ENCODE measurements at regions not wholly inside any gene's neighbourhood (a gene's known extent, or its start where the extent isn't known, plus 50 kb on each side); places are given as distances from the start of the nearest gene placed in this dataset.

- Histone ChIP-seq H3K27ac (ENCODE audit: insufficient read depth, low read depth, low read length, poor library complexity, severe bottlenecking) (no peak overlapping the region), H3K9me3 (ENCODE audit: control insufficient read depth, low read length) (no peaks in the 10 kb centered on the region), H3K4me3 (ENCODE audit: insufficient read depth, low read depth, low read length) (no peak overlapping the region), H3K27me3 (ENCODE audit: control insufficient read depth, insufficient read depth, low read length, poor library complexity, severe bottlenecking) (no peaks in the 10 kb centered on the region), H3K36me3 (ENCODE audit: control insufficient read depth, insufficient read depth, low read length) (no peaks in the 10 kb centered on the region), H3K4me1 (ENCODE audit: control insufficient read depth, insufficient read depth, low read length) (no peaks in the 10 kb centered on the region)
- 93 to 94% methylated on average over 4 of the region's 4 CpGs for WGBS, 2 experiments
Measured at GRCh38 chr3:61349717-61350116, 98.5 kb upstream of the FHIT start.

- 94 to 96% methylated on average over 4 to 6 of the region's 6 CpGs for WGBS, 2 experiments
- H3K4me3 ChIP-seq (ENCODE audit: insufficient read depth, low read depth, low read length): no peak overlapping the region
- H3K4me1 ChIP-seq (ENCODE audit: control insufficient read depth, insufficient read depth, low read length): no peaks in the 10 kb centered on the region
- H3K27me3 ChIP-seq (ENCODE audit: control insufficient read depth, insufficient read depth, low read length, poor library complexity, severe bottlenecking): no peaks in the 10 kb centered on the region
- H3K9me3 ChIP-seq (ENCODE audit: control insufficient read depth, low read length): no peaks in the 10 kb centered on the region
- no peaks in the 10 kb centered on the region for H3K36me3 ChIP-seq (ENCODE audit: control insufficient read depth, insufficient read depth, low read length)
- no peak overlapping the region for H3K27ac ChIP-seq (ENCODE audit: insufficient read depth, low read depth, low read length, poor library complexity, severe bottlenecking)
Measured at GRCh38 chr3:61350782-61351309, 99.6 kb upstream of the FHIT start.

- no peaks in the 10 kb centered on the region for H3K27me3 ChIP-seq (ENCODE audit: control insufficient read depth, insufficient read depth, low read length, poor library complexity, severe bottlenecking)
- no peaks in the 10 kb centered on the region for H3K4me1 ChIP-seq (ENCODE audit: control insufficient read depth, insufficient read depth, low read length)
- no peak overlapping the region for H3K4me3 ChIP-seq (ENCODE audit: insufficient read depth, low read depth, low read length)
- no peaks in the 10 kb centered on the region for H3K9me3 ChIP-seq (ENCODE audit: control insufficient read depth, low read length)
- WGBS, 2 experiments: 96 to 100% methylated on average over 1 of the region's 1 CpG
- H3K27ac ChIP-seq (ENCODE audit: insufficient read depth, low read depth, low read length, poor library complexity, severe bottlenecking): no peak overlapping the region
- H3K36me3 ChIP-seq (ENCODE audit: control insufficient read depth, insufficient read depth, low read length): no peaks in the 10 kb centered on the region
Measured at GRCh38 chr3:61352306-61352705, 101.1 kb upstream of the FHIT start.

- WGBS, 2 experiments: 73 to 80% methylated on average over 1 of the region's 1 CpG
- H3K4me1 ChIP-seq (ENCODE audit: control insufficient read depth, insufficient read depth, low read length): no peaks in the 10 kb centered on the region
- no peak overlapping the region for H3K4me3 ChIP-seq (ENCODE audit: insufficient read depth, low read depth, low read length)
- no peaks in the 10 kb centered on the region for H3K27me3 ChIP-seq (ENCODE audit: control insufficient read depth, insufficient read depth, low read length, poor library complexity, severe bottlenecking)
- H3K9me3 ChIP-seq (ENCODE audit: control insufficient read depth, low read length): no peaks in the 10 kb centered on the region
- H3K27ac ChIP-seq (ENCODE audit: insufficient read depth, low read depth, low read length, poor library complexity, severe bottlenecking): no peak overlapping the region
- no peaks in the 10 kb centered on the region for H3K36me3 ChIP-seq (ENCODE audit: control insufficient read depth, insufficient read depth, low read length)
Measured at GRCh38 chr3:61353382-61353781, 102.1 kb upstream of the FHIT start.

DNA sequence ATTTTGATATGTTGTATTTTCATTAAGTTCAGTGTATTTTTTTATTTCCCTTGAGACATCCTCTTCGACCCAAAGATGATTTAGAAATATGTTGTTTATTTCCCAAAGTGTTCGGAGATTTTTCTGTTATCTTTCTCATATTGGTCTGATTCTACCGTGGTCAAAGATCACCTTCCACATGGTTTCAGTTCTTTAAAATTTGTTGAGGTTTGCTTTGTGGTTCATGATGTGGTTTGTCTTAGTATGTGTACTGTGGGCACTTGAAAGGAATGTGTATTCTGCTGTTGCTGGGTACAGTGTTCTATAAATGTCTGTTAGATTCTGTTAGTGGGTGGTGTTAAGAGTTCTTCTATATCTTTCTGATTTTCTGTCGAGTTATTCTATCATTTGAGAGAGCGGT lies 103.4 kb upstream of the FHIT start:
- 74 to 100% methylated on average over 3 to 5 of the region's 5 CpGs for WGBS, 2 experiments
- no peaks in the 10 kb centered on the region for H3K4me1 ChIP-seq (ENCODE audit: control insufficient read depth, insufficient read depth, low read length)
- no peaks in the 10 kb centered on the region for H3K9me3 ChIP-seq (ENCODE audit: control insufficient read depth, low read length)
- H3K4me3 ChIP-seq (ENCODE audit: insufficient read depth, low read depth, low read length): no peak overlapping the region
- no peaks in the 10 kb centered on the region for H3K27me3 ChIP-seq (ENCODE audit: control insufficient read depth, insufficient read depth, low read length, poor library complexity, severe bottlenecking)
- no peaks in the 10 kb centered on the region for H3K36me3 ChIP-seq (ENCODE audit: control insufficient read depth, insufficient read depth, low read length)
- no peak overlapping the region for H3K27ac ChIP-seq (ENCODE audit: insufficient read depth, low read depth, low read length, poor library complexity, severe bottlenecking)

GRCh38 chr3:61356685-61357084 lies 105.4 kb upstream of the FHIT start:
- no peaks in the 10 kb centered on the region for H3K9me3 ChIP-seq (ENCODE audit: control insufficient read depth, low read length)
- no peaks in the 10 kb centered on the region for H3K4me1 ChIP-seq (ENCODE audit: control insufficient read depth, insufficient read depth, low read length)
- 81 to 93% methylated on average over 1 of the region's 1 CpG for WGBS, 2 experiments
- H3K36me3 ChIP-seq (ENCODE audit: control insufficient read depth, insufficient read depth, low read length): no peaks in the 10 kb centered on the region
- H3K27me3 ChIP-seq (ENCODE audit: control insufficient read depth, insufficient read depth, low read length, poor library complexity, severe bottlenecking): no peaks in the 10 kb centered on the region
- no peak overlapping the region for H3K4me3 ChIP-seq (ENCODE audit: insufficient read depth, low read depth, low read length)
- H3K27ac ChIP-seq (ENCODE audit: insufficient read depth, low read depth, low read length, poor library complexity, severe bottlenecking): no peak overlapping the region

DNA sequence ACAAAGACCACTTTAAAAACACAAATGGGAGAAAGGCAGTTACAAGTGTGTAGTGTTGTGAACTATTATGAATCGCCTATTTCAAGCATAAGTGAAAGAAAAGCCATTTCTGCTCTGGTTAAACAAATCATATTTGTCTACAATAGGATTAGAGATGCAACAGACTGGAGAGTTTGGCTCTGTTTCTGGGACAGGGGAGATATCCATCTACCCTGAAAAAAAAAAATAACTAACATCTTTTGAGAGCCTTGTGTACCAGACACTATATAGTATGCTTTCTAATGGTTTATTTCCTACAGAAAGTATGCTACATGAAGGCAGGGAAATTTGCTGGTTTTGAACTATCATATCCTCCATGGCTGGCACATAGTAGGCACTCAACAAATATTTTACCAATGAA lies 106.7 kb upstream of the FHIT start:
- Histone ChIP-seq H3K27ac (ENCODE audit: insufficient read depth, low read depth, low read length, poor library complexity, severe bottlenecking) (no peak overlapping the region), H3K27me3 (ENCODE audit: control insufficient read depth, insufficient read depth, low read length, poor library complexity, severe bottlenecking) (no peaks in the 10 kb centered on the region), H3K9me3 (ENCODE audit: control insufficient read depth, low read length) (no peaks in the 10 kb centered on the region), H3K4me3 (ENCODE audit: insufficient read depth, low read depth, low read length) (no peak overlapping the region), H3K4me1 (ENCODE audit: control insufficient read depth, insufficient read depth, low read length) (no peaks in the 10 kb centered on the region), H3K36me3 (ENCODE audit: control insufficient read depth, insufficient read depth, low read length) (no peaks in the 10 kb centered on the region)
- 100% methylated on average over 1 of the region's 1 CpG for WGBS, 2 experiments

- 88% methylated on average over 2 of the region's 2 CpGs for WGBS, 2 experiments
Measured at GRCh38 chr3:61358364-61358763, 107.1 kb upstream of the FHIT start.

GRCh38 chr3:61360297-61360965 lies 109.2 kb upstream of the FHIT start:
- Histone ChIP-seq H3K4me3 (ENCODE audit: insufficient read depth, low read depth, low read length) (no peak overlapping the region), H3K27me3 (ENCODE audit: control insufficient read depth, insufficient read depth, low read length, poor library complexity, severe bottlenecking) (no peaks in the 10 kb centered on the region), H3K36me3 (ENCODE audit: control insufficient read depth, insufficient read depth, low read length) (no peaks in the 10 kb centered on the region), H3K9me3 (ENCODE audit: control insufficient read depth, low read length) (no peaks in the 10 kb centered on the region), H3K4me1 (ENCODE audit: control insufficient read depth, insufficient read depth, low read length) (no peaks in the 10 kb centered on the region), H3K27ac (ENCODE audit: insufficient read depth, low read depth, low read length, poor library complexity, severe bottlenecking) (no peak overlapping the region)
- WGBS, 2 experiments: 100% methylated on average over 1 to 2 of the region's 3 CpGs

More at GRCh38 chr3:61358364-61358763, 107.1 kb upstream of the FHIT start:
- H3K4me3 ChIP-seq (ENCODE audit: insufficient read depth, low read depth, low read length): no peak overlapping the region
- H3K36me3 ChIP-seq (ENCODE audit: control insufficient read depth, insufficient read depth, low read length): no peaks in the 10 kb centered on the region
- no peaks in the 10 kb centered on the region for H3K4me1 ChIP-seq (ENCODE audit: control insufficient read depth, insufficient read depth, low read length)
- H3K27me3 ChIP-seq (ENCODE audit: control insufficient read depth, insufficient read depth, low read length, poor library complexity, severe bottlenecking): no peaks in the 10 kb centered on the region
- H3K27ac ChIP-seq (ENCODE audit: insufficient read depth, low read depth, low read length, poor library complexity, severe bottlenecking): no peak overlapping the region
- no peaks in the 10 kb centered on the region for H3K9me3 ChIP-seq (ENCODE audit: control insufficient read depth, low read length)

GRCh38 chr3:61369678-61370077 lies 118.4 kb upstream of the FHIT start:
- 95 to 98% methylated on average over 2 of the region's 2 CpGs for WGBS, 2 experiments
- H3K4me3 ChIP-seq (ENCODE audit: insufficient read depth, low read depth, low read length): no peak overlapping the region
- H3K36me3 ChIP-seq (ENCODE audit: control insufficient read depth, insufficient read depth, low read length): no peaks in the 10 kb centered on the region
- H3K4me1 ChIP-seq (ENCODE audit: control insufficient read depth, insufficient read depth, low read length): no peaks in the 10 kb centered on the region
- H3K9me3 ChIP-seq (ENCODE audit: control insufficient read depth, low read length): no peaks in the 10 kb centered on the region
- no peak overlapping the region for H3K27ac ChIP-seq (ENCODE audit: insufficient read depth, low read depth, low read length, poor library complexity, severe bottlenecking)
- no peaks in the 10 kb centered on the region for H3K27me3 ChIP-seq (ENCODE audit: control insufficient read depth, insufficient read depth, low read length, poor library complexity, severe bottlenecking)
